Hematopoietic multipotent progenitor cell treated with erythropoietin and hydrocortisone succinate and interleukin-3 and kit ligand, for 4 days (in vitro differentiated cells): ENCODE measurements at regions not wholly inside any gene's neighbourhood (a gene's known extent, or its start where the extent isn't known, plus 50 kb on each side); places are given as distances from the start of the nearest gene placed in this dataset.

Source experiments
- DNase-seq: peaks from one replicate; pipeline ENCODE4 v3.0.0-alpha.2; 2015

DNA sequence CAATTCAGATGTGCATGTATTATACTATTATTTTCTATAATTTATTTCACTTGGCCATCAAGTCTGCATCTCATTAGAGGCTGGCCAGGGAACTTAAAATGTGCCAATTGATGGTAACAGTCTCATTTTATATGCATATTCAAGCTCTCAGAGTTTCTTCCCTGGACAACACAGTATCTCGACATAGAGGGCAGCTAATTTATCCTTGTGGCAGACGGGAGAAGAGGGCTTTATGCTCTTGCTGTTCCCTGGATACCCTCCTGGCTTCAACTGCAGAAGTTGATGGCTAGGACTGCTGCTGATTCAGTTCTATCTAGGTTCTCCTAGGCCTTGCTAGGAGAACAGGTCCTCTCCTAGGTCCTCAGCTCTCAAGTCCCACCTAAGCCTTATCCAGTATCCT is 99.1 kb upstream of the NPHP3 start:
- DNase-seq = no peak

DNA sequence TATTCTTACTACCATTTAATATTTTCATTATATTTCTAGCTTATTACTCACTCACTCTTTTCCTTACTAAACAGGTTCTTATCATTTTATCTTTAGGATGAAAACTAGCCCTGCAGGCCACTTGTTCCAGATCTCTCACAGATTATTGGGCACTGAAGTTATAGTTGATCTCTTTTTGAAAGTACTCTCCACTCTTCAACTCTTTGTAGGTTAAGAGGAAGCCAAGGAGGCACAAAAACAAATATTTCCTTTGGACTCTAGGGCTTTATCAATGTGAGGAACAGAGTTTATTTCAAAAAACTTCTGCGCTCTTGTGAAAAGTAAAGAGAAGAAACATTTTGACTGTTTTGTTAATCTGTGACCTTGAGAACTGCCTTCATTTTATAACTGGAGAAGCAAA is 96.0 kb upstream of the NPHP3 start:
- no peak for DNase-seq

DNA sequence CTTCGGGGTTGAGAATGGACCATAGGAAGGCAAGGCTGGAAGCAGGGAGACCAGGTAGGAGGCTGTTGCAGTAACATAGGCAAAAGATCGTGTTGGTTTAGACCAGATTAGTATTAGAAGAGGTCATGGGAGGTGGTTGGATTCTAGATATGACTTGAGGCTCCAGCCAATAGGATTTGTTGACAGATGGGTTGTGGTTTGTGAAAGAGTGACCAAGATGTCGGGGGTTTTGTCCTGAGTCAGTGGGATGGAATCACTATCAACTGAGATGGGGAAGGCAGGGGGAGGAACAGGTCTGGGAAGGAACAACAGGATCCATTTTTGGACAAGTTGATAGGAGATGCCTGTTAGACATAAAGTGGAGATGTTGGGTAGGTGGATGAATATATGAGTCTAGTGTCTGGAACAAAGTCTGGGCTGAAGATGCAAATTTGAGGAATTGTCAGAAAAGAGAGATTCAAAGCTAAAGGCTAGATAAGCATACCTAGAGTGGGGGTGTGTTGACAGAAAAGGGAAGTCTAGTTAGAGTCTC is 95.5 kb upstream of the NPHP3 start:
- peak; percentile 44 for DNase-seq

DNA sequence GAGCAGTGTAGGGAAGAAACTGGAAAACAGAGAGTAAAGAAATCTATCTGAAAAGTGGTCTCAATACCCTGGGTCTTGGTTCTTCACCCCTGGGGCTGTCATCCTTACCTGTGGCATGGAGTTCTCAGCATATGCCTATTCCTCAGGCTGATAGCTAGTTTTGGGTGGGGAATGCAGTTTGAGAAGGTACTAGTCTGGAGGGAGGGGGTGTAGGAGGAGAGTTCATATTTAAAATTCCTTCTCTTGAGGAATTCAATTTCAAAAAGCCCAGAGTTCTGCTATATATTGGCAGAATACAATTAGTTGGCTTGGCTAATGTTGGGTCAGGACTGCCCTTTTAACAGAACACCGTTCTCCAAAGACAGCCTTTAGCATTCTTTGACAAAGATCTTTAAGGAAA is 82.9 kb upstream of the NPHP3 start:
- DNase-seq = no peak

DNA sequence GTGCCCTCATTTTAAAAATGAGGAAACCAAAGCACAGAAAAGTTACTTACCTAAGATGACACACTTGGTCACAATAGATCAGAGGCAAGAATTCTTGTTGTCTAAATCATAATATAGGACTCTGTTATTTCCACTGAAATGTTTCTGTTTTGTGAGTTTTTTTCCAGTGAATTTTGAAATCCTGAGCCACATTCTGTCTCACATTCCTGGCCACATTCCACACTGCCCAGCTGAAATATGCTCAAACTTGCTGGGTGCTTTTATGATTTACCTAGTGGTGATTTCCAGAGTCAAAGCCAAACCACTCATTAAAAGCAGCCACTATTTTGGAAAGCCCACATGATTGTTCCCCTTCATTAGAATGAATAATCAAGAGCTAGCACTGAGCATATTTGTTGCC is 82.3 kb upstream of the NPHP3 start:
- DNase-seq = no peak

DNA sequence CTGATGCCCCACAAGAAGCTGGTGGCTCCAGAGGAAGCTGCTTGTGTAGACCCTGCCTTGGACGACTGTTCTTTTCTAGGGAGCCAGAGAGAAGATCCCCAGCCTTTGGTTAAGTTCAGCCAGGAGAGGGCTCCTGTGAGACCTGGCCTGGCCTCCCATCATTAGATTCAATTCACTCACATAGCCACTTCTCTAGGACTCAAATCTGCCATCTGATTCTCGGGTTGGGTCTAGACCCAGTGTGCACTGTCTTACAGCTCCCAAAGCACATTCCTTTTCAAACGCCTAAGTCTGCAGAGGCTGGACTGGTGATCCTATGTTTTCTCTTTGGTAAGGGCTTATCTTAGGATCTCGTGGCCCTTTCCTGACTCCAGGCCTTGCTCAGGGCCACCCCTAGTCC is 81.7 kb upstream of the NPHP3 start:
- DNase-seq = no peak

DNA sequence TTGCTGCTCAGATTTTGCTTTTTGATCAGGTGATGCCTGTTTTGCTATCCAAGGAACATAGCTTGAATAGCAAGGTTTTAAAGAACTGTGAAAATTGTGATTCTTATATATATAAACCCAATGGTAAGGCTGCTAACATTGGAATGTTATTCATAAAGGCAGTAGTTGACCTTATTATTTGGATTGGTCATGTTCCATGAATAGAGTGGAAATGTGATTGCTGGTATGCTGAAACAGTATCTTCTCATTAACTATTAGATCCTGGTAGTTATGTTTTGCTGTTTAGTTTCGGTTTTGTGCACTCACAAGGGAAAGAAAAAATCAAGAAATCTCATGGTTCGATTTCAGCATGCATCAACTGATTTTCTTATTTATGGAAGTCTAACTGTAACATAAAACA is 78.7 kb upstream of the NPHP3 start:
- no peak for DNase-seq

DNA sequence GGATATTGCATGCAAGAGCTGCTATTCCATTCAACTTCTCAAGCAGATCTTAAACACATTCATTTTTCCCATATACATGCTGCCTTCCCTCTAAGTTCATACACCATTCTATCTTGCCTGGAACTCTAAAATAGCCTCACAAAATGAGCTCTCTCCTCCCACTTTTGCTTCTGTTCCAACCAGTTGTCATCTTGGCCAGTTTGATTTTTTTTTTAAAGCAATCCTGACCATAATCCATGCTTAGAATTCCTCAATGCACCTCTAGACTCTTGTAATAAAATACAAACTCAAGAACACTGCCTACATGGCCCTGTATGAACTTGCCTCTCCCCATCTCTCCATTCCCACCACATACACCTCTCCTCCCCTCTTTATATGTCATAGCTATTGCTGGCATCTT is 68.6 kb upstream of the NPHP3 start:
- DNase-seq = no peak

DNA sequence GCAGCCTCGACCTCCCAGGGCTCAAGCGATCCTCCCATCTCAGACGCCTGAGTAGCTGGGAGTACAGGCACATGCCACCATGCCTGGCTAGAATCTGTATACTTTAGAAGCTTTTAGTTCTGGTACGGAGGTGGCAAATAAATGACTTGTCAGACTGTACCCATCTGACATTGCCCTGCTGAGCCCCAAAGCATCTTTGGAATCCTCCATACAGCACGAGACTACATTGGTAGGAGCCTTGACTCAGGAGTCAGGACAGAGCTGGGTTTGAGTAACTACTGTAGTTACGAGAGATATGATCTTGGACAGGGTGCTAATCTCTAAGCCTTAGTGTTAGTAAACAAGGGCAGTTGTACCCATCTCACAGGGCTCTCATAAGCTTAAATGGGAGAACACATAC is 67.8 kb upstream of the NPHP3 start:
- DNase-seq = no peak

DNA sequence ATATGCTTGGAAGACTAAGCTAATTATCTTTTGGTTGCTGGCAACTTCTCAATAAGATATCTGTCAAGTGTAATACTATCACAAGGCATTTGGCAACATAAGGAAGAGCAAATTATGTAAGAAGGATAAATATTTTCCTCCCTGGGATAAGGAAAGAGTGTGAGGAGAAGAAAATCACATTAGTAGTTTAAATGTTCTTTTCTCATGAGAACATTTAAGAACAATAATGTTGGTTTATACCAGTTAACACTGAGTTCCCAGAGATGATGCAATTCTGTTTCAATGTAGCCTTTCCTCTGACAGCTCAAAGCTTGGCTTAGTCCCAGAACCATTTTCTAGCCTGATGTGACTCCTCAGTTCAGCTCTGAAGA is 66.1 kb upstream of the NPHP3 start:
- DNase-seq = peak; percentile 34

DNA sequence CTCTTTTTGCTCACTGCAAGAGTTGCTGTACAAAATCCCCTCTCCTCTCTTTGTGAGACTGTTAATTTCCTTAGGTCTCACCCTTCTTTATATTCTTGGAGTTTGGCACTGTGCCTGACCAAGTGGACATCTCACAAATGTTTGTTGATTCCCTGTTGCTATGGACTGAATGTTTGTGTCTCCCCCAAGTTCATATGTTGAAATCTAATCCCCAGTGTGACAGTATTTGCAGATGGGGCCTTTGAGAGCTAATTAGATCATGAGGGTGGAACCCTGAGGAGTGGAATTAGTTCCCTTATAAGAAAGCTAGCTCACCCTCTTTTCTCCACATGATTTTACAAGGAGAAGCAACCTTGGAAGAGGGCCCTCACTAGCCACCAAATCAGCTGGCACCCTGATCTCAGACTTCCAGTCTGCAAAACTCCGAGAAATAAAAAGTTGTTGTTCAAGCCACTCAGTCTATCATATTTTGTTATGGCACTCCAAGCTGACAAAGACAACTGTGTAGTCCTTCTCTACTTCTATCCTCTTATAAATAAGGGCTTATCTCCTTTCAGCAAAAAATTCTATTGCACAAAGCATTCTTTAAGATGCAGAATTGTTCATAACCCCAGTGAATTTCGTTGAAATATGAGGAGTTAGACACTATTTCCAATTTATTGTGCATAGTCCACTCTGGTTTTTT is 65.5 kb upstream of the NPHP3 start:
- no peak for DNase-seq

DNA sequence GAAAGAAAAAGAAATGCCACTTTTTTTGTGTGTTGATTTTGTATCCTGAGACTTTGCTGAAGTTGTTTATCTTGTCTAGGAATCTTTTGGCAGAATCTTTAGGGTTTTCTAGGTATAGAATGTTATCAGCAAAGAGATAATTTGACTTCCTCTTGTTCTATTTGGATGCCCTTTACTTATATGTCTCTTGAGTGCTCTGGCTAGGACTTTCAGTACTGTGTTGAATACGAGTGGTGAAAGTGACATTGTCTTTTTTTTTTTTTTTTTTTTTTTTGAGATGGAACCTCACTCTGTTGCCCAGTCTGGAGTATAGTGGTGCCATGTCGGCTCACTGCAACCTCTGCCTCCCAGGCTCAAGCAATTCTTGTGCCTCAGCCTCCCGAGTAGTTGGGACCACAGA is 64.7 kb upstream of the NPHP3 start:
- peak; percentile 44 for DNase-seq

DNA sequence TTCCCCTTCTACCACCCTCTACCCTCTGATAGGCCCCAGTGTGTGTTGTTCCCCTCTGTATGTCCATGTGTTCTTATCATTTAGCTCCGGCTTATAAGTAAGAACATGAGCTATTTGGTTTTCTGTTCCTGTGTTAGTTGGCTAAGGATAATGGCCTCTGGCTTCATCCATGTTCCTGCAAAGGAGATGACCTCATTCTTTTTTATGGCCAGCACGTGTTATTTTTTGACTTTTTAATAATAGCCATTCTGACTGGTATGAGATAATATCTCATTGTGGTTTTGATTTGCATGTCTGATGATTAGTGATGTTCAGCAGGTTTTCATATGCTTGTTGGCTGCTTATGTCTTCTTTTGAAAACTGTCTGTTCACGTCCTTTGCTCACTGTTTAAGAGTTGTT is 63.1 kb upstream of the NPHP3 start:
- DNase-seq = peak; percentile 11

DNA sequence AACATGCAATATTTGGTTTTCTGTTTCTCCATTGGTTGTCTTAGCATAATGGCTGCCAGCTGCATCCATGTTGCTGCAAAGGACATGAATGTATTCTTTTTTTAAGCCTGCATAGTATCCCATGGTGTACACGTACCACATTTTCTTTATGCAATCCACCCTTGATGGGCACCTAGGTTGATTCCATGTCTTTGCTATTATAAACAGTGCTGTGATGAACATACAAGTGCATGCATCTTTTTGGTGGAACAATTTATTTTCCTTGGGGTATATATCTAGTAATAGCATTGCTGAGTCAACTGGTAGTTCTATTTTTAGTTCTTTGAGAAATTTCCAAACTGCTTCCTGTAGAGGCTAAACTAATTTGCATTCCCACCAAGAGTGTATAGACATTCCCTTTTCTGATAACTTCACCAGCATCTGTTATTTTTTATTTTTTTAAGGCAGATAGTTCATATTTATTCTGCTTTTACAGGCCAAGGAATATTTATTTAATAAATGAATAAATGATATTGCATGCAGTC is 62.4 kb upstream of the NPHP3 start:
- no peak for DNase-seq

DNA sequence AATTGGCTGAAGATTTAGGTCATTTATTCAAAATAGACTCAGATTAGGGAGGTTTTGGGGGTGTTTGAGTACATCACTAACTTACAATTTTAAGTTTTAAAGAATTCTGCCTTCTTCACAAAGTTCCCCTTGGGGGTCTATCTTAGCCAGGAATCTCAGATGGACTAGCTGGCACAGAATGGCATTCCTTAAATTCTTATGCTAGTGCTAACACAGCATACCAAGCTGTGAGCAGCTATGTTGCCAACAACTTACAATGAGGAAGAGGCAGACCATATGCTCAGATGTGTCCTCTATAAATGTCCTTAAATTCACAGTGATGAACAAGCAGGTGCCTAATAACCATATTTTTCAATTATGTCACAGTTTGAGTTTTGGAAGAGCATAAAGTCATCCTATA is 60.9 kb upstream of the NPHP3 start:
- DNase-seq = no peak

DNA sequence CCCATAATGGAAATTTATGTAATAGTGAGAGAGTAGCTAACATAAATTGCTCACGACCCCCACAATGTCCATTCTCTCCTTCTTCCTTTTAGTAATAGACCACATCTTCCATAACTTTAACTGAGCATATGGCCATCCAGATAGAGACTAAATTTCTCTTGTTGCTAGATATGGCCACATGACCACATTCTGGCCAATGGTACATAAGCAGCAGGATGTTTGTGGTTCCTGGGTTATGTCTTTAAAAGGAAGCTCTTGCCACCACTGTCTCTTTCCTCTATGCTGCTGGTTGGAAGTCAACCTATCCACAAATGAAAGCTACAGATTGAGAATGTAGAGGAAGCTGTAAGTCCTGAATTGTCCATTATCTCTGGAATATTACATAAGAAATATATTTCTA is 59.7 kb upstream of the NPHP3 start:
- DNase-seq = peak; percentile 19

DNA sequence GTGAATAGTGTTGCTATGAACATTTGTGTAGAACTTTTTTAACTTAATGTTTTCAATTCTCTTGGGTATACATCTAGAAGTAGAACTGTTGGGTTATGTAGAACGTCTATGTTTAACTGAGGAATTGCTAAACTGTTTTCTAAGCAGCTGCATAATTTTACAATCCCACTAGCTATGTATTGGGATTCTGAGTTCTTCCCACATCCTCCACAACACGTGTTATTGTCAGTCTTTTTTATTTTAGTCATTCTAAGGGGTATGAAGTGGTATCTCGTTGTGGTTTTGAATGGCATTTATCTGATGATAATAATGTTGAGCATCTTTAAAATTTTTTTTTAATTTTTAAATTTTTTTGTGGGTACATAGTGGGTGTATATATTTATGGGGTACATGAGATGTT is 55.0 kb upstream of the NPHP3 start:
- no peak for DNase-seq

DNA sequence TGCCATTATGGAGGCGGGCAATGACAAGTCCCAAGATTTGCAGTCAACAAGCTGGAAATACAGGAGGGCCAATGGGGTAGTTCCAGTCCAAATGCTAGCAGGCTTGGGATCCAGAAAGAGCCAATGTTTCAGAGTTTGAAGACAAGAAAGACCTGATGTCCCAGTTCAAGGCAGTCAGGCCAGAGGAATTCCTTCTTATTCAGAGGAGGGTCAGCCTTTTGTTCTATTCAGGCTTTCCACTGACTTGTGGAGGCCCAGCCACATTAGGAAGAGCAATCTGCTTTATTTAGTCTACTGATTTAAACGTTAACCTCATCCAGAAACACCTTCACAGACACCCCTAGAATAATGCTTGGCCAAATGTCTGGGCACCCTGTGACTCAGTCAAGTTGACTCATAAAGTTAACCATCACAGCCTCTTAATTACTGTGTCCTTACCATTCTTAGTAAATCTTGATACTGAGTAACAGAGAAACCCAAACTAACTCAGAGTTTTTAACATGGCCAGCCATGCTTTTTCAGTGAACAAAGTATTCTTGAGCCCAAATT is 50.9 kb upstream of the NPHP3 start:
- DNase-seq = no peak

DNA sequence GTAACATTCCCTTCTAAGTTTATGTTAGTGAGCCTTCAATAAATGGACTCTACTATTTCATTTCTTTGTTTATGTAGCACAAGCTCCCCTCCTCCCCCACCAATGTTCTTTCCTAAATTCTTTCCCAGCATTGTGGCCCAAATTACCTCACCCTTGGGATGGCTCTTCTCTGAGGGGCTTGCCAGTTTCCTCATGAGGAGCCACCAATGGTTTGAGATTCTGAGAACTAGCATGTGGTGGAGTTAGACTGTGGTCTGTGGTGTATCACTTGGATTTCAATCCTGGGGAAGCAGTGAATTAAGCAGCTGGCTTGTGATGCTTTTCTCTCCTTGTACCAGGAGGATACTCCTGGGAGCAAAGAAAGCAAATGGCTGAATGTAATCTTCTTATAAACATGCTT is 50.0 kb upstream of the NPHP3 start:
- no peak for DNase-seq
